ENCODE measurements at regions not wholly inside any gene's neighbourhood (a gene's known extent, or its start where the extent isn't known, plus 50 kb on each side); places are given as distances from the start of the nearest gene placed in this dataset.

DNA sequence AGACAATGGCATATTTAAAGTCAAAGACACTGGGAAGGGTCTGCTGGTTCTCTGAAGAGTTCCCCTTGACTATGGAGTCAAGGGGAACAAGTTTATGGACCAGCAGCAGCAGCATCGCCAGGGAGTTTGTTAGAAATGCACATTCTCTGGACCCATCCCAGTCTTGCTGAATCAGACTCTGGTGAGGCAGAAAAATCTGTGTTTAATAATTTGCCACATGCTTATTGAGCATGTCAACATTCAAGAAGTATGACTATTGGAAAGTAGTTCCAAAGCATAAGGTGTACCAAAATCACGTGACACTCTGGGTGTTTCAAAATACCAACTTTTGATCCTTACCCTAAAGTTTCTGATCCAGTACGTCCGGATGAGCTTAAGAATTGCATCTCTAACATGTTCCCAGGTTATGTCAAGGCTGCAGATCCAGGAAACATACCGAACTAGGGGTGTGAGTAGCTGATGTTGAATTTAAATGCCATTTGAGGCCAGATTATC is 853.8 kb downstream of the TMEM182 start:
- no peak for TF ChIP-seq EZH2 (IDR thresholded peaks at IDR 0.05; ENCODE audit: borderline replicate concordance, low read depth, low read length, poor library complexity, severe bottlenecking)
- TF ChIP-seq, protein P1, sequence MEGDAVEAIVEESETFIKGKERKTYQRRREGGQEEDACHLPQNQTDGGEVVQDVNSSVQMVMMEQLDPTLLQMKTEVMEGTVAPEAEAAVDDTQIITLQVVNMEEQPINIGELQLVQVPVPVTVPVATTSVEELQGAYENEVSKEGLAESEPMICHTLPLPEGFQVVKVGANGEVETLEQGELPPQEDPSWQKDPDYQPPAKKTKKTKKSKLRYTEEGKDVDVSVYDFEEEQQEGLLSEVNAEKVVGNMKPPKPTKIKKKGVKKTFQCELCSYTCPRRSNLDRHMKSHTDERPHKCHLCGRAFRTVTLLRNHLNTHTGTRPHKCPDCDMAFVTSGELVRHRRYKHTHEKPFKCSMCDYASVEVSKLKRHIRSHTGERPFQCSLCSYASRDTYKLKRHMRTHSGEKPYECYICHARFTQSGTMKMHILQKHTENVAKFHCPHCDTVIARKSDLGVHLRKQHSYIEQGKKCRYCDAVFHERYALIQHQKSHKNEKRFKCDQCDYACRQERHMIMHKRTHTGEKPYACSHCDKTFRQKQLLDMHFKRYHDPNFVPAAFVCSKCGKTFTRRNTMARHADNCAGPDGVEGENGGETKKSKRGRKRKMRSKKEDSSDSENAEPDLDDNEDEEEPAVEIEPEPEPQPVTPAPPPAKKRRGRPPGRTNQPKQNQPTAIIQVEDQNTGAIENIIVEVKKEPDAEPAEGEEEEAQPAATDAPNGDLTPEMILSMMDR (conservative IDR thresholded peaks at IDR 0.05; ENCODE audit: low read depth, low read length): no peak
